Upper lobe of right lung (tissue), 1 donor: ENCODE measurements at regions not wholly inside any gene's neighbourhood (a gene's known extent, or its start where the extent isn't known, plus 50 kb on each side); places are given as distances from the start of the nearest gene placed in this dataset.

Experiments used
- ATAC-seq: fragments of 200-7000 bp; cut with Tn5 transposase; one replicate; pipeline ENCODE4 v1.9.1; 2020; ENCODE audit warnings: mild to moderate bottlenecking, moderate library complexity
- DNase-seq: peaks from one replicate; pipeline ENCODE4 v3.0.0-alpha.2; 2020
- H3K27ac ChIP-seq: fragments of 200-600 bp; one replicate; pipeline ENCODE4 v1.8.0; 2022
- H3K27me3 ChIP-seq: fragments of 200-600 bp; one replicate; pipeline ENCODE4 v1.8.0; 2022; ENCODE audit warnings: mild to moderate bottlenecking
- H3K36me3 ChIP-seq: fragments of 200-600 bp; one replicate; pipeline ENCODE4 v1.8.0; 2022
- H3K4me1 ChIP-seq: fragments of 200-600 bp; one replicate; pipeline ENCODE4 v1.8.0; 2022
- H3K4me3 ChIP-seq: fragments of 200-600 bp; one replicate; pipeline ENCODE4 v1.8.0; 2022; ENCODE audit warnings: mild to moderate bottlenecking
- H3K9me3 ChIP-seq: fragments of 200-600 bp; one replicate; pipeline ENCODE4 v1.8.0; 2022
- intact Hi-C: fragments of 100-400 bp; cut with DNase I; formaldehyde crosslinking; loops from one replicate; pipeline ENCODE4 v1.11.0; 2022
- TF ChIP-seq, protein P1 (sequence below): fragments of 200-600 bp; IDR thresholded peaks from one replicate; pipeline ENCODE4 v1.8.0; 2022; ENCODE audit warnings: antibody characterized with exemption
- donor health status: DM: no; HTN: yes; CAD: no; lungs with severe emphysema.

DNA sequence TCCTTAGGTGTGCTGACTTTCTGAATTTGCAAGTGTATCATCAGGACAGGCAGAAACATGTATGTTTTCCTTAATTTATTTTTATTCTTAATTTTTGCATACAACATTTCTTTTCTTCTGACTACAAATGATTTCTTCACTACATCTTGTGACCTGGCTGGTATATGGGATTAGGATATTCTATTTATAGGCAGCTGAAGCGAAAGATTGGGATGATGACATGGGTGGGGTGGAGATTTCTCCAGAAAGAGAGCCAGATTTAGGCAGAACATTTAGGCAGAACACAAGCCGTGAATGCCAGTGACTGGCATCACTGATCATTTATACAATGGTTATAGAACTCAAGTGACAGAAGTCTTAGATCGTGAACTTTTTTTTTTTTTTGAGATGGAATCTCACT is 256.7 kb downstream of the KLF6 start:
- intact Hi-C loops: no loop called here
- no peak overlapping the region for H3K27ac ChIP-seq

DNA sequence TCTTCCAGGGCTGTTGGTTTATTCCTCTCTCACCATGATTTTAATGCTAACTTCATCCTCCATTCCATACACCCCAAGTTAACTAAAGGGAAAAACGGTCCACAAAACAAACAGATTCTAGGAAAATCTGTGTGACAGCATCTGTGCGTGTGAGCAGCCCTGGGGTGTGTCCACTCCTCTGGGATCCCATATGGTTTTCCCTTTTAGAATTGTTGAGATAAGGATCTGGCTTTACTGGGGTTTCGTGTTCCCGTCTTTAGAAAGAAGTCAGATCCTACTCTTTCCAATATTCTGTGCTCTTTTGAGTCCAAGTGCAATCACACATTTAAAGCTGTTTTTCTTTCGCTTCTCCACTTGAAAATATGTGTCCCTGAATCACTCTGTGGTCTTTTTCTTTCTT is 257.1 kb downstream of the KLF6 start:
- DNase-seq: no peak
- TF ChIP-seq, protein P1, sequence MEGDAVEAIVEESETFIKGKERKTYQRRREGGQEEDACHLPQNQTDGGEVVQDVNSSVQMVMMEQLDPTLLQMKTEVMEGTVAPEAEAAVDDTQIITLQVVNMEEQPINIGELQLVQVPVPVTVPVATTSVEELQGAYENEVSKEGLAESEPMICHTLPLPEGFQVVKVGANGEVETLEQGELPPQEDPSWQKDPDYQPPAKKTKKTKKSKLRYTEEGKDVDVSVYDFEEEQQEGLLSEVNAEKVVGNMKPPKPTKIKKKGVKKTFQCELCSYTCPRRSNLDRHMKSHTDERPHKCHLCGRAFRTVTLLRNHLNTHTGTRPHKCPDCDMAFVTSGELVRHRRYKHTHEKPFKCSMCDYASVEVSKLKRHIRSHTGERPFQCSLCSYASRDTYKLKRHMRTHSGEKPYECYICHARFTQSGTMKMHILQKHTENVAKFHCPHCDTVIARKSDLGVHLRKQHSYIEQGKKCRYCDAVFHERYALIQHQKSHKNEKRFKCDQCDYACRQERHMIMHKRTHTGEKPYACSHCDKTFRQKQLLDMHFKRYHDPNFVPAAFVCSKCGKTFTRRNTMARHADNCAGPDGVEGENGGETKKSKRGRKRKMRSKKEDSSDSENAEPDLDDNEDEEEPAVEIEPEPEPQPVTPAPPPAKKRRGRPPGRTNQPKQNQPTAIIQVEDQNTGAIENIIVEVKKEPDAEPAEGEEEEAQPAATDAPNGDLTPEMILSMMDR: no peak
- Histone ChIP-seq H3K36me3 (no peaks in the 10 kb centered on the region), H3K4me3 (no peak overlapping the region), H3K9me3 (no peaks in the 10 kb centered on the region), H3K27ac (no peak overlapping the region), H3K27me3 (no peaks in the 10 kb centered on the region), H3K4me1 (no peaks in the 10 kb centered on the region)
- ATAC-seq: no peak
- intact Hi-C loops: no loop called here

More for the DNA sequence above, 256.7 kb downstream of the KLF6 start:
- TF ChIP-seq, protein P1: no peak
- Histone ChIP-seq H3K4me1 (no peaks in the 10 kb centered on the region), H3K36me3 (no peaks in the 10 kb centered on the region), H3K4me3 (no peak overlapping the region), H3K9me3 (no peaks in the 10 kb centered on the region), H3K27me3 (no peaks in the 10 kb centered on the region)
- DNase-seq (no peak), ATAC-seq (no peak)

DNA sequence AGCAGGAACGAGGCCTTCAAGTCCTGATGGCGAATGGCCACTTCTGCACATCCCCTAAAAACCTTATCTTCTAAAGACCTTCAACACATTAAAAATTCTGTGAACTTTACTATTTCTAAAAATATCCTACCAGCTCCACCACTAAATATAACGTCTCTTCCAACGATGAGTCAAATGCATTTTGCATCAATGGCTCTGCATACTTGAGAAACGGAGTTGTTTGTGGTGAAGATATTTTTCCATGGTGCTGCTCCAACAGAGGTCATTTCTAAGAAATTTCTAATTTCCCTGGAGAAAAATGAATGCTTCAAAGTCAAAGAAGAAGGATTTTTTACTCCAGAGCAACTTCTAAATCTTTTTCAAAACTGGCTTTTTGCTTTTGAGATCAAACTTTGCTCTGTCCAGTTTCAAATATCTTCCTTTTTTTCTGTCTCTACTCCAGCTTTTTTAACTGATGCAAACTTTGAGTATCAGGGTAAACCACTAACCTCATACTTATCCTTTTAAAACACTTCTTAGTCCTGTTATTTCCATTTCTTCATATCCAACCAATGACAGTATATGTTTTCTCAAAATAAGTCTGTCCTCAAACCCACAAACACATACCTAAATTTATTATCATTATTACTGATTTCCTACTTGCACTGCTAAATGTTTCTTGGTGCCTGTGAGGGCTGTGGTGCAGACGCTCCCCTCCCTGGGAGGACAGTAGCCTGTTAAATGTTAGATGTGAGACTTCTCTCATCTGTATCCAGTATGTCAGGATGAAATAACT is 258.1 kb downstream of the KLF6 start:
- Histone ChIP-seq H3K4me3 (no peak overlapping the region), H3K9me3 (no peaks in the 10 kb centered on the region), H3K4me1 (no peaks in the 10 kb centered on the region), H3K27me3 (no peaks in the 10 kb centered on the region), H3K36me3 (no peaks in the 10 kb centered on the region), H3K27ac (no peak overlapping the region)
- intact Hi-C loops: no loop called here
- no peak for DNase-seq
- ATAC-seq: no peak
- TF ChIP-seq, protein P1: no peak

DNA sequence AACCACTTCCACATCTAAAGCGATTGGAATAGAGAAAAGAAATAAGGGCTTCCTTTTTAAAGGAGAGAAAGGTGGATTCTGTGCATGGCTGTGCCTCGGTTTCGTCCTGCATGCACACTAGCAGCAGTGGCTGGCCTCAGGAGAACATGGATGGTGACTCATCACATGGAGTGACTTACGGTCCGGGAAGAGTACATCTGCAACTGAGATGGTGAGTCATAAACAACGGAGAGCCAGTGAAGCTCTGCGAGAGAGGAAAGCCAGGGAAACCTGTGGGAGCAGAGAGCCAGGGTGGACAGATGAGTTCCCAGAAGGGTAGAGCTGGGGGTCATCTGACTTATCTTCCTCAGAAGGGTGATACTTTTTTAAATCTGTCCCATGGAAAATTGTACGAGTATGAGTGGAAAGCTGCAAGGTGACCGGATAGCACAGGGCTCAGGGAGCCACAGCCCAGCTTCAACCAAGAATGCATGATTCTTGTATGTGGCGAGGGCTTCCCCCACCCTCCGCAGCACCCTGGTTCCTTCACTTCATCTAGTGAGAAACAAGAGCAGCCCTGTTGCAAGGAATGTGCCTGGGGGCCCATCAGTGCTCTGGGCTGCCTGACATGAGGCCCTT is 259.1 kb downstream of the KLF6 start:
- intact Hi-C loops: no loop called here
- Histone ChIP-seq H3K9me3 (no peaks in the 10 kb centered on the region), H3K4me3 (no peak overlapping the region), H3K27me3 (no peaks in the 10 kb centered on the region), H3K4me1 (no peaks in the 10 kb centered on the region), H3K36me3 (no peaks in the 10 kb centered on the region), H3K27ac (no peak overlapping the region)
- DNase-seq (no peak), ATAC-seq (peak; percentile 47)
- TF ChIP-seq, protein P1: no peak

DNA sequence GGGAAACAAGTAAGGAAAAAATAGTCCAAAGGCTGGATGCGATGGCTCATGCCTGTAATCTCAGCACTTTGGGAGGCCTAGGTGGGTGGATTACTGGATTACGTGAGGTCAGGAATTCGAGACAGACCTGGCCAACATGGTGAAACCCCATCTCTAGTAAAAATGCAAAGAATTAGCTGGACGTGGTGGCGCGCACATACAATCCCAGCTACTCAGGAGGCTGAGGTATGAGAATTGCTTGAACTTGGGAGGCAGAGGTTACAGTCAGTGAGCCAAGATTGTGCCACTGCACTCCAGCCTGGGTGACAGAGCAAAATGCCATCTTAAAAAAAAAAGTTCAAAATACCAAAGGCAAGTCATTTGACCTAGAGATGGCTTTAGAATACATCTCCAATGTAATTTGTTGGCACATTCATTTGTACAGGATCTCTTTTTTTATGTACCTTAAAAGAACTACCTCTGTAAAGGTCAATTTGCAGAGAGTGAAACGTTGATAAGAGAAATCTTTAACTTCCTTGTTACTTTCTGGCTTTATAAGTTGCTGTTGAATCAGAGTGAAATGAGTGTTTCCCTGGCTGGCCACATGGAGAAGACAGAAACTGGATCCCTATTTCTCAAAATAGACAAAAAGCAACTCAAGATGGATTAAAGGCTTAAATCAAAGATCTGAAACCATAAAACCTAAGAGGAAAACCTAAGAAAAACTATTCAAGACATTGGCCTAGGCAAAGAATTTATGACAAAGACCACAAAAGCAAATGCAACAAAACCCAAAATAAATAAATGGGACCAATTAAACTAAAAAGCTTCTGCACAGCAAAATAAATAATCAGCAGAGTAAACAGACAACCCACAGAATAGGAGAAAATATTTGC is 260.7 kb downstream of the KLF6 start:
- Histone ChIP-seq H3K4me3 (no peak overlapping the region), H3K27me3 (no peaks in the 10 kb centered on the region), H3K9me3 (no peaks in the 10 kb centered on the region), H3K4me1 (no peaks in the 10 kb centered on the region), H3K36me3 (no peaks in the 10 kb centered on the region), H3K27ac (no peak overlapping the region)
- no peak for DNase-seq
- ATAC-seq: no peak
- TF ChIP-seq, protein P1: no peak
- intact Hi-C loops: no loop called here
